ENCODE measurements at regions not wholly inside any gene's neighbourhood (a gene's known extent, or its start where the extent isn't known, plus 50 kb on each side); places are given as distances from the start of the nearest gene placed in this dataset.

GRCh38 chr6:148157841-148158240, 184.8 kb upstream of the SASH1 start:
- DNase-seq (ENCODE audit: low spot score), result no peak

- no peak for DNase-seq (ENCODE audit: low spot score)
Measured at GRCh38 chr6:148164645-148165044, 178.0 kb upstream of the SASH1 start.

GRCh38 chr6:148166339-148166968, 176.2 kb upstream of the SASH1 start:
- peak; percentile 25 for DNase-seq (ENCODE audit: low spot score)

GRCh38 chr6:148169706-148170105, 172.9 kb upstream of the SASH1 start:
- DNase-seq (ENCODE audit: low spot score), result no peak

- no peak for DNase-seq (ENCODE audit: low spot score)
Measured at GRCh38 chr6:148170286-148170685, 172.4 kb upstream of the SASH1 start.

GRCh38 chr6:148173548-148173947, 169.1 kb upstream of the SASH1 start:
- DNase-seq (ENCODE audit: low spot score), result no peak

GRCh38 chr6:148175550-148176188, 167.0 kb upstream of the SASH1 start:
- DNase-seq (ENCODE audit: low spot score), result no peak

- peak; percentile 28 for DNase-seq (ENCODE audit: low spot score)
Measured at GRCh38 chr6:148177589-148178233, 164.9 kb upstream of the SASH1 start.

GRCh38 chr6:148179786-148180185, 162.9 kb upstream of the SASH1 start:
- DNase-seq (ENCODE audit: low spot score), result no peak

- DNase-seq (ENCODE audit: low spot score), result no peak
Measured at GRCh38 chr6:148182378-148182777, 160.3 kb upstream of the SASH1 start.

- no peak for DNase-seq (ENCODE audit: low spot score)
Measured at GRCh38 chr6:148183776-148184175, 158.9 kb upstream of the SASH1 start.

GRCh38 chr6:148186916-148187315, 155.7 kb upstream of the SASH1 start:
- no peak for DNase-seq (ENCODE audit: low spot score)

- DNase-seq (ENCODE audit: low spot score), result no peak
Measured at GRCh38 chr6:148192310-148192709, 150.3 kb upstream of the SASH1 start.

GRCh38 chr6:148193063-148193680, 149.5 kb upstream of the SASH1 start:
- no peak for DNase-seq (ENCODE audit: low spot score)

GRCh38 chr6:148195511-148195910, 147.1 kb upstream of the SASH1 start:
- DNase-seq (ENCODE audit: low spot score), result no peak

- DNase-seq (ENCODE audit: low spot score), result no peak
Measured at GRCh38 chr6:148199584-148199983, 143.1 kb upstream of the SASH1 start.

- no peak for DNase-seq (ENCODE audit: low spot score)
Measured at GRCh38 chr6:148200293-148200692, 142.3 kb upstream of the SASH1 start.

GRCh38 chr6:148200781-148201180, 141.9 kb upstream of the SASH1 start:
- DNase-seq (ENCODE audit: low spot score), result no peak

GRCh38 chr6:148203281-148203925, 139.2 kb upstream of the SASH1 start:
- no peak for DNase-seq (ENCODE audit: low spot score)

- no peak for DNase-seq (ENCODE audit: low spot score)
Measured at GRCh38 chr6:148203970-148204369, 138.7 kb upstream of the SASH1 start.

GRCh38 chr6:148208298-148208697, 134.3 kb upstream of the SASH1 start:
- DNase-seq (ENCODE audit: low spot score), result no peak

GRCh38 chr6:148211777-148212324, 130.8 kb upstream of the SASH1 start:
- DNase-seq (ENCODE audit: low spot score), result no peak
